ENCODE measurements at regions not wholly inside any gene's neighbourhood (a gene's known extent, or its start where the extent isn't known, plus 50 kb on each side); places are given as distances from the start of the nearest gene placed in this dataset.

- TF ChIP-seq, protein P1, sequence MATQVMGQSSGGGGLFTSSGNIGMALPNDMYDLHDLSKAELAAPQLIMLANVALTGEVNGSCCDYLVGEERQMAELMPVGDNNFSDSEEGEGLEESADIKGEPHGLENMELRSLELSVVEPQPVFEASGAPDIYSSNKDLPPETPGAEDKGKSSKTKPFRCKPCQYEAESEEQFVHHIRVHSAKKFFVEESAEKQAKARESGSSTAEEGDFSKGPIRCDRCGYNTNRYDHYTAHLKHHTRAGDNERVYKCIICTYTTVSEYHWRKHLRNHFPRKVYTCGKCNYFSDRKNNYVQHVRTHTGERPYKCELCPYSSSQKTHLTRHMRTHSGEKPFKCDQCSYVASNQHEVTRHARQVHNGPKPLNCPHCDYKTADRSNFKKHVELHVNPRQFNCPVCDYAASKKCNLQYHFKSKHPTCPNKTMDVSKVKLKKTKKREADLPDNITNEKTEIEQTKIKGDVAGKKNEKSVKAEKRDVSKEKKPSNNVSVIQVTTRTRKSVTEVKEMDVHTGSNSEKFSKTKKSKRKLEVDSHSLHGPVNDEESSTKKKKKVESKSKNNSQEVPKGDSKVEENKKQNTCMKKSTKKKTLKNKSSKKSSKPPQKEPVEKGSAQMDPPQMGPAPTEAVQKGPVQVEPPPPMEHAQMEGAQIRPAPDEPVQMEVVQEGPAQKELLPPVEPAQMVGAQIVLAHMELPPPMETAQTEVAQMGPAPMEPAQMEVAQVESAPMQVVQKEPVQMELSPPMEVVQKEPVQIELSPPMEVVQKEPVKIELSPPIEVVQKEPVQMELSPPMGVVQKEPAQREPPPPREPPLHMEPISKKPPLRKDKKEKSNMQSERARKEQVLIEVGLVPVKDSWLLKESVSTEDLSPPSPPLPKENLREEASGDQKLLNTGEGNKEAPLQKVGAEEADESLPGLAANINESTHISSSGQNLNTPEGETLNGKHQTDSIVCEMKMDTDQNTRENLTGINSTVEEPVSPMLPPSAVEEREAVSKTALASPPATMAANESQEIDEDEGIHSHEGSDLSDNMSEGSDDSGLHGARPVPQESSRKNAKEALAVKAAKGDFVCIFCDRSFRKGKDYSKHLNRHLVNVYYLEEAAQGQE (IDR thresholded peaks at IDR 0.05; ENCODE audit: insufficient read depth in 1 of 2, low read depth in 2 of 2, low read length in 2 of 2), result no peak
- TF ChIP-seq FOXP2 (optimal IDR thresholded peaks at IDR 0.05; ENCODE audit: borderline replicate concordance, extremely low read depth, extremely low read length, insufficient read depth) (no peak), TAF1 (IDR thresholded peaks at IDR 0.05; ENCODE audit: borderline replicate concordance, insufficient read depth, low read length) (no peak), SIN3A (IDR thresholded peaks at IDR 0.05; ENCODE audit: borderline replicate concordance, insufficient read depth, low read length) (no peak), POLR2AphosphoS5 (IDR thresholded peaks at IDR 0.05; ENCODE audit: low read depth, low read length) (no peak)
Measured at GRCh38 chr10:128642502-128642901, 516.3 kb upstream of the MKI67 start.

GRCh38 chr10:128643658-128644057 is 517.4 kb upstream of the MKI67 start:
- TF ChIP-seq FOXP2 (optimal IDR thresholded peaks at IDR 0.05; ENCODE audit: borderline replicate concordance, extremely low read depth, extremely low read length, insufficient read depth) (no peak), POLR2AphosphoS5 (IDR thresholded peaks at IDR 0.05; ENCODE audit: low read depth, low read length) (no peak), SIN3A (IDR thresholded peaks at IDR 0.05; ENCODE audit: borderline replicate concordance, insufficient read depth, low read length) (no peak), TAF1 (IDR thresholded peaks at IDR 0.05; ENCODE audit: borderline replicate concordance, insufficient read depth, low read length) (no peak)
- TF ChIP-seq, protein P1 (IDR thresholded peaks at IDR 0.05; ENCODE audit: insufficient read depth in 1 of 2, low read depth in 2 of 2, low read length in 2 of 2), result no peak

DNA sequence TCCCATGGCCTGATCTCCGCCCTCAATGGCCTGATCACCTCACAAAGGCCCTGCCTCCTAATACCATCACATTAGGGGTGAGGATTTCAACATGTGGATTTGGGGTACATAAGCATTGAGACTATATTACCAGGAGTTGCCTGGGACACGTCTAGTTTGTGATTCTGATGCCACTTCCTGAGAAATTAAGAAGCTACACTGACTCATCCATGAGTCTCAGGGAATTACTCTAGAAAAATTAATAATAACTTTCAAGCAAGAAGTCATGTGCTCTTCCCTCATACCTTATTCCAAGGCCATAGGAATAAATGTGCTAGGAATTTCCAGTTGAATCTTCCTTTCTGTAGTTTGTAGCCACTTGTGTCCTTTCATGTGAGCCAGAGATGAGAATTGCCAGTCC is 519.3 kb upstream of the MKI67 start:
- TF ChIP-seq SIN3A (IDR thresholded peaks at IDR 0.05; ENCODE audit: borderline replicate concordance, insufficient read depth, low read length) (no peak), TAF1 (IDR thresholded peaks at IDR 0.05; ENCODE audit: borderline replicate concordance, insufficient read depth, low read length) (no peak), FOXP2 (optimal IDR thresholded peaks at IDR 0.05; ENCODE audit: borderline replicate concordance, extremely low read depth, extremely low read length, insufficient read depth) (no peak), POLR2AphosphoS5 (IDR thresholded peaks at IDR 0.05; ENCODE audit: low read depth, low read length) (no peak)
- TF ChIP-seq, protein P1 (IDR thresholded peaks at IDR 0.05; ENCODE audit: insufficient read depth in 1 of 2, low read depth in 2 of 2, low read length in 2 of 2), result no peak

DNA sequence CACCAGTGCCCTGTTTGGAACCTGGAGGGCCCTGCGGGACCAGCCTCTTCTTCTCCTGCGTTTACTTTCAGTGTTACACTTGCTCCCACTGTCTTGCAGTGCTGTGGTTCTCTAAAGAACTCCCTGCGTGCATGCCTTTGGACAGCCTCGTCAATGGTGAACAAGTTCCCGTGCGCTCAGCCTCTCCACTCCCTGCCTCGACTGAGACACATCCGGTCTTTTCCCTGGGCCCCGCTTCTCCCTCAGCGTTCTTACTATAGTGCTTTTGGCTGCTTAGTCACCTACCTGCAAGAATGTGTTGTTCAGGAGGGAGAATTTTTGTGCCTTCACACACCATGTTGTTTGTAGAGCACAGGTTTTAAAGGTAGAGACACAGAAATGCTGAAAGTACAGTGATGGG is 520.7 kb upstream of the MKI67 start:
- TF ChIP-seq FOXP2 (optimal IDR thresholded peaks at IDR 0.05; ENCODE audit: borderline replicate concordance, extremely low read depth, extremely low read length, insufficient read depth) (no peak), TAF1 (IDR thresholded peaks at IDR 0.05; ENCODE audit: borderline replicate concordance, insufficient read depth, low read length) (no peak), POLR2AphosphoS5 (IDR thresholded peaks at IDR 0.05; ENCODE audit: low read depth, low read length) (no peak)
- TF ChIP-seq, protein P1 (IDR thresholded peaks at IDR 0.05; ENCODE audit: insufficient read depth in 1 of 2, low read depth in 2 of 2, low read length in 2 of 2), result no peak

DNA sequence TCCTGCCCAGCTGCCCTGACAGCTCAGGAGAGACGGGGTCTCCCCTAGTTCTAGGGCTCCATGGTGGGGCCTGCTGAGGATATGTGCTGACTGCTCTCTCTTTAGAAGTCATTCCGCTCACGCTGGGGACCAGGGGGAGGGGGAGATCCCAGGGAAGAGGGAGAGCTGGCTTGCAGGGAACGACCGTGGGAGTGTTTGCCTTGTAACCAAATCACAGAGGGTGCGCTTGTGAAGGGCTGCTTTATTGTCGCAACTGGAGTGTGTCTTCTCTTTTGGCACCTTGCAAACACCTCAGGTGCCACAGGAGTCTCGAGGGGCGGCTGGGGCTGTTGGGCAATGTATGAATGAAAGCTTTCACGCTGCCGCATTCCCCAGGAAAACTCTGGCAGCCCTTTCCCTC is 531.3 kb upstream of the MKI67 start:
- TF ChIP-seq TAF1 (IDR thresholded peaks at IDR 0.05; ENCODE audit: borderline replicate concordance, insufficient read depth, low read length) (no peak), POLR2AphosphoS5 (IDR thresholded peaks at IDR 0.05; ENCODE audit: low read depth, low read length) (no peak), SIN3A (IDR thresholded peaks at IDR 0.05; ENCODE audit: borderline replicate concordance, insufficient read depth, low read length) (no peak), FOXP2 (optimal IDR thresholded peaks at IDR 0.05; ENCODE audit: borderline replicate concordance, extremely low read depth, extremely low read length, insufficient read depth) (no peak)
- TF ChIP-seq, protein P1 (IDR thresholded peaks at IDR 0.05; ENCODE audit: insufficient read depth in 1 of 2, low read depth in 2 of 2, low read length in 2 of 2), result no peak

Data from PFSK-1 (cell line).